Fibroblast of villous mesenchyme (primary cell): ENCODE measurements at regions not wholly inside any gene's neighbourhood (a gene's known extent, or its start where the extent isn't known, plus 50 kb on each side); places are given as distances from the start of the nearest gene placed in this dataset.
"Not testable (repeated sequence)": the region's sequence is repeated elsewhere in the genome, so short reads cannot be mapped to it uniquely, and the experiment has no call there.

Experiments
- DNase-seq: peaks from one replicate; pipeline ENCODE4 v3.0.0-alpha.2; 2010; ENCODE audit warnings: low read depth
- H3K4me3 ChIP-seq: 2 replicates; pipeline ENCODE4 v1.5.1; 2011; ENCODE audit warnings: low read depth, mild to moderate bottlenecking, low read length
- TF ChIP-seq, protein P1 (sequence below): IDR thresholded peaks from 2 replicates; pipeline ENCODE4 v1.5.1; 2012; ENCODE audit warnings: low read depth, mild to moderate bottlenecking, low read length; ENCODE audit not compliant: insufficient read depth

DNA sequence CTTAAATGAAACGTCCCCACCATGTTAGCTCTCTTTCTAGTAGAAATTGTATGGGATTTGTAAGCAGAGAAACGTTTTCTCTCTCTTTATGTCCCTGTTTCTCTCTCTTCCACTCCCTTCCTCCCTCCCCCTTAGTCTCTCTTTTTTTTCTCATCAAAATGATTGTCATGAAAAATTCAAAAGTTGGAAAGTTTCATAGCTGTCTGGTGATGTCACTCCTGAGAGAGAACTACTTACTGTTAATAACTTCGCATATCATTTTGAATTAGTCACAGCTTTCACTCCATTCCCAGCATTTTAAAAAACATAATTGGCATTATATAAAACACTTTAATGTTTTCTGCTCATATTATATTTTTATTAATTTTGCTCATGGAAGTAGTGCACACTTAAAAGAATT, 331.1 kb downstream of the C3orf38 start:
- DNase-seq, result no peak
- TF ChIP-seq, protein P1, sequence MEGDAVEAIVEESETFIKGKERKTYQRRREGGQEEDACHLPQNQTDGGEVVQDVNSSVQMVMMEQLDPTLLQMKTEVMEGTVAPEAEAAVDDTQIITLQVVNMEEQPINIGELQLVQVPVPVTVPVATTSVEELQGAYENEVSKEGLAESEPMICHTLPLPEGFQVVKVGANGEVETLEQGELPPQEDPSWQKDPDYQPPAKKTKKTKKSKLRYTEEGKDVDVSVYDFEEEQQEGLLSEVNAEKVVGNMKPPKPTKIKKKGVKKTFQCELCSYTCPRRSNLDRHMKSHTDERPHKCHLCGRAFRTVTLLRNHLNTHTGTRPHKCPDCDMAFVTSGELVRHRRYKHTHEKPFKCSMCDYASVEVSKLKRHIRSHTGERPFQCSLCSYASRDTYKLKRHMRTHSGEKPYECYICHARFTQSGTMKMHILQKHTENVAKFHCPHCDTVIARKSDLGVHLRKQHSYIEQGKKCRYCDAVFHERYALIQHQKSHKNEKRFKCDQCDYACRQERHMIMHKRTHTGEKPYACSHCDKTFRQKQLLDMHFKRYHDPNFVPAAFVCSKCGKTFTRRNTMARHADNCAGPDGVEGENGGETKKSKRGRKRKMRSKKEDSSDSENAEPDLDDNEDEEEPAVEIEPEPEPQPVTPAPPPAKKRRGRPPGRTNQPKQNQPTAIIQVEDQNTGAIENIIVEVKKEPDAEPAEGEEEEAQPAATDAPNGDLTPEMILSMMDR, result no peak
- H3K4me3 ChIP-seq, result no peak overlapping the region

DNA sequence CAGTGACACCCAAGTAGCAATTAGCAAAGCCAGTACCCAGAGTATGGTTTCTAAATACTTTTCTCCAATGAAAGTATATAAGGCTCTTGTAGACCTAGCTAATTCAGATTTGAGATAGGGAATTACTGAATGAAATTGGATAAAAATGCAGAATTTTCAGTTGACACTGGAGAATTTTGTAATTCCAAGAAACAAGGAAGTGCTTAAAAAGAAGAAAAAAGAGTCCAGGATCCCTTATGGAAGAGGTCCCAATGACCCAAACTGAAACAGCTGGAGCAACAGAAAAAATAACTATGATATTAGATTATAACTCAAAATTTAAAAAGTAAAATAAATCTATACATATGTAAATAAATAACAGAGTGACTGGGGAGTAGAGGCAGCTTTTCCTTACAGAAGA, 335.2 kb downstream of the C3orf38 start:
- H3K4me3 ChIP-seq, result no peak overlapping the region
- DNase-seq, result no peak
- TF ChIP-seq, protein P1, result no peak

DNA sequence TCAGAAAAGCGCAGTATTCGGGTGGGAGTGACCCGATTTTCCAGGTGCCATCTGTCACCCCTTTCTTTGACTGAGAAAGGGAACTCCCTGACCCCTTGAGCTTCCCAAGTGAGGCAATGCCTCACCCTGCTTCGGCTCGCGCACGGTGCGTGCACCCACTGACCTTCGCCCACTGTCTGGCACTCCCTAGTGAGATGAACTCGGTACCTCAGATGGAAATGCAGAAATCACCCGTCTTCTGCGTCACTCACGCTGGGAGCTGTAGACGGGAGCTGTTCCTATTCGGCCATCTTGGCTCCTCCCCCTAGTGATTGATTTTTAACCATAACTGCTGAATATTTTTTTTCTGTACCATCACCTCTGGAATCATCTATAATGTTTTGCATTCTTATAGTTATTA, 359.1 kb downstream of the C3orf38 start:
- not testable (repeated sequence) for DNase-seq, H3K4me3 ChIP-seq

DNA sequence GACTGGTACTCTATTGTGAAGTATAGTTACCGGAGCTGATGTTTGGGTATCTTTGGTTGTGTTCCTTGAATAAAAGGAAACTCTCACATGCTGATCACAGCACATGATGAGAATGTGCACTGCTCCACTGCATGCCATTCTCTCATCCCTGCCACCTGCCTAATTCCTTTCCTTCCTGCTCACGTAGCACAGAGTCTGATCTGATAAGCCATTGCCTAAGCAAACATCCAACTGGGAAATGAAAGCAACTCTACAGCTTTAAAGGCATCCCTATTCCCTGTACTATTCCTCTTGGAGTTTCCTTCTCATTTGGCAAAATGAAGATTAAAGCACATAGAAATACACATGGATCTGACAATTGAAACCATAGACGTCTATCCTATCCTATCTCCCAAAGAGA, 359.8 kb downstream of the C3orf38 start:
- DNase-seq, result no peak
- TF ChIP-seq, protein P1, result no peak
- no peak overlapping the region for H3K4me3 ChIP-seq

DNA sequence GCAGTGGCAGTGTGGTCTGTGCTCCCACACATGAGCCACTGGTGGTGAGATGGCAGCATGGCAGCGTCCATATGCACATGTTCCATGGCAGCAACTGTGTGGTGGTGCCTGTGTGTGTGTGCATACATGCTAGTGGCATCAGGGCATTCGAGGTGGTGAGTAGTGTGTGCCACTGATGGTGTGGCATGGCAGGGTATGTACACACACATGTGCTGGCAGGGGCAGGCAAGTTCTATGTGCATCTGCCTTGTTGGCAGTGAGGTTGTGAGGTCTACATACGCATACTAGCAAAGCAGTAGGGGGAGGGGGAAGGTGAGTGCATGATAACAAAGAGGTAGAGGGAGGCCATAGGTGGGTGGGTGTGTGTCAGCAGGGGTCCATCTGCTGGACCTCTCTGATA, 378.7 kb downstream of the C3orf38 start:
- H3K4me3 ChIP-seq, result no peak overlapping the region
- TF ChIP-seq, protein P1, result no peak
- DNase-seq, result no peak

DNA sequence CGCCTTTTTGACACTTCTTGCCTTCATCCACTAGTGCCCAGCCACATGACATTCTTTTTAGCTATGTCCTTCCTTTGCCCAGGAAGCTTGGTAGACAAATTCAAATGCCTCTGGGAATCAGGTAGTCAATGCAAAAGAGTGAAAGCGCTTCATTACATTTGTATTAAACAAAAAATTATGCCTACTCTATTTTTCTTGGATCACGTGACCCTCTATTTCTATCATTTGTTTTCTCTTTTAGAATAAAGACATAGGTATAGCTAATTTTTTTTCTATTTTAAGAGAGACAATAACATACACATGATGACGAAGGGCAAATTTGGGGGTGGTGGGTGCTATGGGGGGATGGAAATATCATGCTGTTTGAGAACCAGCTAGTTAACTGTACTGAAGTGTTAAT, 384.8 kb downstream of the C3orf38 start:
- DNase-seq, result no peak
- TF ChIP-seq, protein P1, result no peak
- no peak overlapping the region for H3K4me3 ChIP-seq

DNA sequence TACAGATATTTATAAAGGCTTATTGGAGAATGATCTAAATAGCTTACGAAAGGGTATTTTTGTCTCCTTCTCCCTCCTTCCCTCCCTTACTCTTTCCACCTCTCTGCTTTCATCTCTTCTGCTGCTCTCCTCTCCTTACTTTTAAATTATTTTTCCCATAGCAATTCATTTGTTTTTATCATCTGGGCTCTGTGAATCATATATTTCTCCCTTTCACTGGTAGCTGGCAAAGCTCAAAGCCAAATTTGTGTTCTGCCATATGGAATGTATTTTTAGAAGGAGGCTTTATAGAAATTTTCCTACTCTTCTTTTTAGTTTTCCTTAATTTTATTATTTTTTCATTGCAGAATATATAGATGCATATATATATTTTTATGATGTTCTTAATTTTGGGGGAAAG, 385.8 kb downstream of the C3orf38 start:
- TF ChIP-seq, protein P1, result no peak
- H3K4me3 ChIP-seq, result no peak overlapping the region
- no peak for DNase-seq
